ENCODE measurements at regions not wholly inside any gene's neighbourhood (a gene's known extent, or its start where the extent isn't known, plus 50 kb on each side); places are given as distances from the start of the nearest gene placed in this dataset.
"Not testable (repeated sequence)": the region's sequence is repeated elsewhere in the genome, so short reads cannot be mapped to it uniquely, and the experiment has no call there.

DNA sequence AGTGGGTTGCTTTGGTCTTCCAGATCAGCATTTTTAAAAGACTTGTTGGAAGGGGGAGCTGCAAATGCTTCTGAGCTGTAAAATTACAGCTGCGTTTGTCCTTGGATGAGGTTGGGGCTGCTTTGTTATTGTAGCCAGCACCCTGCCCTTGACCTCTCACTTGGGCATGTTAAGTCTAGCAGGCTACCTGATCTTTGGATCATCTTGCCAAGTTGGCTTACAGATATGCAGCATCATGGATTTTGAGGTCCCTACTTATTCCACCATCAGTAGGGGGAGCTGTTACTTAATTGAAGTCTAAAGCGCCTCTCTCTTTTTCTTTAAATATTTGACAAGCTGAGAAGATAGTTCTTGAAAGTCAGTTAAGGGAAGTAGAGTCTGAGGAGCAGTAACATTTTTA is 793.0 kb downstream of the MCTP2 start:
- no peak for DNase-seq

DNA sequence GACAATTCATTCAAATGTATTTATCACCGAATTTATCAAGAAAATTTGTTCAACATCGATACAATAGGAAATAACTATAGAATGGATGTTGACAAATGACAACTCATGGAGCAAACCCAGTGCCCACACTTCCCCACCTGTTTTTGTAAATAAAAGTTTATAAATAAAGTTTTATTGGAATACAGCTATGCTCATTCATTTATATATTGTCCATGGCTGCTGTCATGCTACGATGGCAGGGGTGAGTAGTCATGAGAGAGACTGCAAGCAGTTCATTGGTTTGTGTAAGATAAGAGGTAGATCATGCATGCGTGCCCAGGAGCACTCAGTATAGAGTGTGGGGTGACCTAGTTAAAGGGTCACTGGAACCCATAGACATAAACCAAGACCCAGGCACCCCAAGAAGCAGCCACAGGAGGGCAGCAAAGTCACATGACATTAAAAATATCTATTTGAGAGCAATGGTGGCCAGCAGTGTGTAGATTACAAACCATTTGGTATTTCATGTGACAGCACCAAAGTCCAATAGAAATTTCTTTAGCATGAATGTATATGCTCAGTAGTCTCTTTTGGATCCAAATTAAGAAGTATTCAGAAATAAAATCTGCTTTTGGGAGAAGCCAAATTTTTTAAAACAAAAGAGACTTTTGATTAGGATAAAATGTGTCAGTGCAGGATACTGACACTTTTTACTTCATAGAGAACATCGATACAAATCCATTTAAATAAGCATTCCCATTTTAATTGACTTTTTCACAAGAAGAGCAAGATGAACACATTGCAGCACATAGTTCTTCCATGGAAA is 794.8 kb downstream of the MCTP2 start:
- peak; percentile 61 for DNase-seq

DNA sequence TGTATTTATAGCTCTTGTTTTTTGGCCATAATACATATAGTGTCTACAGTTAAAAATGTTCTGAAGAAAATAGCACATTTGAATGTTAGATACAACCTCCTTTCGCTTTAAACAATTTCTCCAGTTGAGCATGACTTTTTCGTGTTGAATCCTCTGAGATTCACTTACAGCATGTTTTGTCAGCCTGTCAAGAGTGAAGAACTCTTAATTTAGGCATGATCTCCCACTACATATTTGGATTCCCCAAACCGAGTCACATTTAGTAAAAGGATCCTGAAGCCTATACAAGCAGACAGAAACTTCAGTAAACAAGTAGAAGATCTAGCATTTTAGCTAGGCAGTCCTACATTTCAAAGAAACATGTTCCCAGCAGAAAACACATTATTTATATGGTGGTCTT is 796.6 kb downstream of the MCTP2 start:
- DNase-seq = no peak

- peak; percentile 68 for DNase-seq
These were observed 800.8 kb downstream of the MCTP2 start for GRCh38 chr15:95032156-95032555.

- no peak for DNase-seq
These were observed 803.7 kb downstream of the MCTP2 start for GRCh38 chr15:95035106-95035505.

DNA sequence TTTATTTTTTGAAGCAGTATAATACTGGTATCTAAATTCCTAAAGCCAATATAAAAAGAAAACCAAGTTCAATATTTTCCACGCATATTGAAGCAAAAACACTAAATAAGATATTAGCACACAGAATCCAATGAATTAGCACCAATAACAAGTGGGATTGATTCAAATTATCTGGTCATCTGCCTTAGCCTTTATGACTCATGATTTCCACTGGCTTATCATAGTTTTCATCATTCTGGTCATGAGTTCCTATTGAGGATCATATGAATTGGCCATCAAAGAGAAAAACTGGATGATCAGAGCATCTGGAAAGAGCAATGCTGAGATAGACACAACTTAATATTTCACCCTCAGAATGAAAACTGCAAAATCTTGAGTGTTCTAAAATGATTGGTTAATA is 809.9 kb downstream of the MCTP2 start:
- no peak for DNase-seq

- not testable (repeated sequence) for DNase-seq
These were observed 812.0 kb downstream of the MCTP2 start for GRCh38 chr15:95043236-95043932.

GRCh38 chr15:95043933-95044313 is 812.6 kb downstream of the MCTP2 start:
- DNase-seq = no peak

GRCh38 chr15:95044745-95045417 is 813.5 kb downstream of the MCTP2 start:
- DNase-seq = no peak

GRCh38 chr15:95051861-95052260 is 820.5 kb downstream of the MCTP2 start:
- no peak for DNase-seq

DNA sequence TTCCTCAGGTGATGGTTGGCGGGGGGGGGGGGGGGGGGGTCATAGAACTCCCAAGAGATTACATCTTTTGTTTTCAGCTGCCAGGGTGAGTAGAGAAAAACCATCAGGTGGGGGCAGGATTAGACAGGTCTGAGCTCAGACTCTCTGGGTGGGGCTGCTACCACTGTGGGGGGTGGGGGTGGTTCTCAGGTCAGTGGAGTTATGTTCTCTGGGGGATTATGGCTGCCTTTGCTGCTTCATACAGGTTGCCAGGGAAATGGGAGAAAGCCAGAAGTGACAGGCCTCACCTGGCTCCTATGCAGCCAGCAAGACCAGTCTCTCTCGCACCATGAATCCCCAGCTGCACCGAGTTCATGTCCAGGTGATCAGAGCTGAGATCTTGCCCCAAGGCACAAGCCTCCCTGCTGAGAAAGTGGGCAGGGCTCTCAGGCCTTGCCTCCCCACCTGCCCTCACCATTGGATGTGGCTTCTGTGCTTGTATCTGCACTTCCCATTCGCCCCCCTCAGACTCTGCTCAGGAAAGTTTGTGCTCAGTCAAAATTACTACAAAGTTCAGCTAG is 828.1 kb downstream of the MCTP2 start:
- DNase-seq = no peak

GRCh38 chr15:95068701-95069521 is 837.5 kb downstream of the MCTP2 start:
- no peak for DNase-seq

DNA sequence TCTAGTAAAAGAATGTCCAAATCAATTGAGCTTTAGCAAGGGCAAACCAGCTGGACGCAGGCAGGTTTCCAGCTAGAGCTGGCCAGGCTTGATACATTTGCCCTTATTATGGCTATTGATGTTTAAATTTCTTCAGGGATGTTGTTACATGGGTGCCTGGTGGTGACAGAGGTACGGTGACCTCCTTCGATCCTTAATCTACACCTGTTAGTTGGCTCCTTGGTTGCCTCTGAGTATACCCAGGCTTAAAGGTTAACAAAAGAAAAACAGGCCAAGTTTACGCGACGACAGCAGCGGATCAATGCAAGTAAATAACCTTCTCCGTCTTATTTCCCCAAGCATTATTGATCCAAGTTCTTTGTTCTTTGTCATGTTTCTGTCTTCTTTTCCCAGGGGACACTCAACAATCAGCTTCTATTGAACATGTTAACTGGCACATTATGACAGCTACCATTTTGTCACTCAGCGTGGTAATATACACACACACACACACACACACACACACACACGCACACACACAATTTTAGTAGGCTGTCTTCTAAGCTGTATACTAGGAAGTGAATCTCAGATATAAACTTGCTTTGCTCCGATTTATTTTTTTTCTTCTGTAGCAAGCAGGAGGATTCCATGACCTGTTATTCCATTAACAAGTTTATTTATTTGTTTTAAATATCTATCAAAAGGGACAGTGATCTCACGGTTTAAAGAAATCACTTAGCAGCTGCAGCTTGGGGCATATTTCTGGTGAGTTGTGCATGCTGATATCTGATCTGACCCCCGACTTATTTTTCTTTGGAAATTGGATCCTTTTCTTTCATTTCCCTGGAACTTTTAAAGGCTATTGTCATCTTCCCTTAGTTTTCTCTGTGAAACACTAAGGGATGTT is 844.7 kb downstream of the MCTP2 start:
- DNase-seq = no peak

- no peak for DNase-seq
These were observed 845.3 kb downstream of the MCTP2 start for GRCh38 chr15:95076678-95076990.

DNA sequence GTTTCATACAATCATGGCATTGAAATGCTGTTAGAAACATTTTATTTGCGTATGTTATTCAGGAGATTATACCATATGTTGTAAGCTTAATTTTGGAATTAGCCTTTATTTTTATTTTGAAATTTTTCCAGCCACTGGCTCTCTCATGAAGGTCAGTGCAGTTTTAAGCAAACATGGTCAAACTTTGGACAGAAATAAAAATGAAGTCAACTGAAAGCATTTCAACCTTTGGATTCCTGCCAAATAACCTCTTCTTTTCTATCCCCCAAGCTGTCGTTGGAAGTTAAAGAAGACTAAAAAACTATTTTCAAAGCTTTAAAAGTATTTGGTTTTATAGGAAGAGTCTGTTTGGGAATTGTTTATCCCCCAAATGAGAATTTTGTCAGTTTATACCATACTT is 846.6 kb downstream of the MCTP2 start:
- DNase-seq = no peak

- DNase-seq = not testable (repeated sequence)
These were observed 848.9 kb downstream of the MCTP2 start for GRCh38 chr15:95080228-95080627.

- peak; percentile 73 for DNase-seq
These were observed 853.7 kb downstream of the MCTP2 start for GRCh38 chr15:95085056-95085455.

DNA sequence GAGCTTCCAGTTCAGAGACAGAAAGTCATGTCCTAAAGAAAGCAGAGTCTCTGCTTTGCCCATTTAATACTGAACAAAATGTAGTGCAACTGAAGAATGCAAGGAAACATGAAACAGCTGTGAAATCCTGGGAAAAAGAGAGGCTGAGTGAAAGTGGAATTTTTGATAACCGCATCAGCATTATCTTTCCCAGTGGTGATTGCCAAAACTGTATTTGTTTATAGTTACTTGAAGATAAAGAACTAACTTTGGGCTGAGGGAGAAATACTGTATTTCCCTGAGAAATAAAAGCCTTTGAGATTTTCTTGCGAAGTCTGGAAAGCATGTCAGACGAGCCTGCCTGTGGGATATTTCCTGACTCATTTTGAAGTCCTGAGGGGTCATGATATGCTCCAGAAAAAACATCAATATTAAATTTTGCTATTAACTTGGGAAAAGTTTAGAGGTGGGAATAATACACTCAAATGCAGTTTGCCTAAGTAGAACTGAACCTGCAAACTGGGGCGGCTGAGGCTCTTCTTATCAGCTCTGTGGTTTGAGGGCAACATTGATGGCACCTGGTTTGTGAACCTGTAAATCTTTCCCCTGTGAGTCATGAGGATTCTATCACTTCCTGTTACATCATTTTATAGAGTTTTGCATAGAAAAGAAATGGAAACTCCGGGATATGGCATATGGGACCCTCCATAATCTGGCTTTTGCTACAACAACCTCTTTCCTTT is 855.3 kb downstream of the MCTP2 start:
- DNase-seq = peak; percentile 59

GRCh38 chr15:95087253-95087609 is 855.9 kb downstream of the MCTP2 start:
- DNase-seq = no peak

- DNase-seq = no peak
These were observed 860.1 kb downstream of the MCTP2 start for GRCh38 chr15:95091444-95091843.

DNA sequence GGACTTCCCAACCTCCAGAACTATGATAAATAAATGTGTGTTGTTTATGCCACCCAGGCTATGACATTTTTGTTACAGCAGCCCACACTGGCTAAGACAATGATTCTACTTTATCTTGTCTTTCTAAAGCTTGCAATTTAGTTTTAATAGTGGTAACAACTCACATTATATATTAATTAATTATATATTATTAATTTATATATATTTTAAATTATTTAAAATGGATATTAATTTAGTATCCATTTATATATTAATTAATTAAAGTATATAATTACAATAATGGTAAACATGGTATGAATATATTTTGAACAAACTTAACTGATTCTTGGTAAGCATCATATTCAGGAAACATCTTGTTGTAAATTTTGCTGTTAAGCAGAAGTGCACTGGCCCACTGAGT is 863.9 kb downstream of the MCTP2 start:
- DNase-seq = no peak
